H9 (cell line): ENCODE measurements at regions not wholly inside any gene's neighbourhood (a gene's known extent, or its start where the extent isn't known, plus 50 kb on each side); places are given as distances from the start of the nearest gene placed in this dataset.

Source experiments
- DNase-seq: peaks from one replicate; pipeline ENCODE4 v3.0.0-alpha.2; 2017
- H2AFZ ChIP-seq: one replicate; pipeline ENCODE4 v1.6.1; 2013; ENCODE audit warnings: mild to moderate bottlenecking, low read length, control low read depth, moderate library complexity
- H2AK5ac ChIP-seq: 2 replicates; pipeline ENCODE4 v1.6.1; 2013; ENCODE audit warnings: low read length, control low read depth, mixed read lengths; ENCODE audit not compliant: insufficient read length
- H2BK120ac ChIP-seq: one replicate; pipeline ENCODE4 v1.6.1; 2013; ENCODE audit warnings: low read depth, mild to moderate bottlenecking, low read length, control low read depth, inconsistent platforms; ENCODE audit not compliant: poor library complexity, severe bottlenecking
- H2BK12ac ChIP-seq: 2 replicates; pipeline ENCODE4 v1.6.1; 2013; ENCODE audit warnings: low read length, control low read depth, mixed read lengths, low read depth; ENCODE audit not compliant: insufficient read length
- H2BK15ac ChIP-seq: 2 replicates; pipeline ENCODE4 v1.6.1; 2013; ENCODE audit warnings: low read depth, low read length, control low read depth
- H2BK20ac ChIP-seq: one replicate; pipeline ENCODE4 v1.6.1; 2013; ENCODE audit warnings: low read depth, mild to moderate bottlenecking, low read length, control low read depth, inconsistent platforms; ENCODE audit not compliant: poor library complexity, severe bottlenecking
- H2BK5ac ChIP-seq: 2 replicates; pipeline ENCODE4 v1.6.1; 2013; ENCODE audit warnings: low read length, control low read depth, mixed read lengths; ENCODE audit not compliant: insufficient read length
- H3K14ac ChIP-seq: 2 replicates; pipeline ENCODE4 v1.6.1; 2013; ENCODE audit warnings: low read length, control low read depth; ENCODE audit not compliant: insufficient read depth
- H3K18ac ChIP-seq: 2 replicates; pipeline ENCODE4 v1.6.1; 2013; ENCODE audit warnings: low read depth, mild to moderate bottlenecking, mixed read lengths, low read length, control low read depth; ENCODE audit not compliant: insufficient read length
- H3K23ac ChIP-seq: 2 replicates; pipeline ENCODE4 v1.6.1; 2013; ENCODE audit warnings: low read length, control low read depth, mixed read lengths, low read depth; ENCODE audit not compliant: insufficient read length
- H3K23me2 ChIP-seq: 2 replicates; pipeline ENCODE4 v1.6.1; 2013; ENCODE audit warnings: low read depth, mild to moderate bottlenecking, mixed read lengths, low read length, control low read depth; ENCODE audit not compliant: insufficient read length, poor library complexity, severe bottlenecking
- H3K27ac ChIP-seq: 2 replicates; pipeline ENCODE4 v1.5.1; 2013; ENCODE audit warnings: low read length, control low read depth, mixed read lengths, low read depth; ENCODE audit not compliant: insufficient read length
- H3K27me3 ChIP-seq: 2 replicates; pipeline ENCODE4 v1.6.1; 2013; ENCODE audit warnings: low read length, control low read depth, inconsistent platforms; ENCODE audit not compliant: insufficient read depth
- H3K4ac ChIP-seq: 2 replicates; pipeline ENCODE4 v1.6.1; 2013; ENCODE audit warnings: low read depth, mild to moderate bottlenecking, control low read depth, inconsistent platforms, low read length, moderate library complexity
- H3K4me1 ChIP-seq: 2 replicates; pipeline ENCODE4 v1.6.1; 2013; ENCODE audit warnings: low read length, control low read depth, inconsistent platforms; ENCODE audit not compliant: insufficient read depth
- H3K4me2 ChIP-seq: 2 replicates; pipeline ENCODE4 v1.6.1; 2013; ENCODE audit warnings: low read length, control low read depth, mixed read lengths; ENCODE audit not compliant: insufficient read length, insufficient read depth
- H3K56ac ChIP-seq: 2 replicates; pipeline ENCODE4 v1.6.1; 2013; ENCODE audit warnings: low read depth, mild to moderate bottlenecking, mixed read lengths, low read length, control low read depth; ENCODE audit not compliant: insufficient read length
- H3K79me1 ChIP-seq: 2 replicates; pipeline ENCODE4 v1.6.1; 2013; ENCODE audit warnings: low read depth, mild to moderate bottlenecking, moderate library complexity, low read length, control low read depth, inconsistent platforms; ENCODE audit not compliant: insufficient read depth, poor library complexity, severe bottlenecking
- H3K79me2 ChIP-seq: 2 replicates; pipeline ENCODE4 v1.6.1; 2013; ENCODE audit warnings: low read length, control low read depth, inconsistent platforms; ENCODE audit not compliant: insufficient read depth
- H3K9ac ChIP-seq: 2 replicates; pipeline ENCODE4 v1.6.1; 2013; ENCODE audit warnings: low read length, control low read depth, mixed read lengths; ENCODE audit not compliant: insufficient read length; ENCODE audit errors: extremely low read depth
- H3K9me3 ChIP-seq: one replicate; pipeline ENCODE4 v1.6.1; 2013; ENCODE audit warnings: low read depth, low read length, inconsistent platforms; ENCODE audit not compliant: control insufficient read depth
- H3T11ph ChIP-seq: one replicate; pipeline ENCODE4 v1.6.1; 2013; ENCODE audit warnings: mild to moderate bottlenecking, low read length, control low read depth, inconsistent platforms
- H4K20me1 ChIP-seq: one replicate; pipeline ENCODE4 v1.6.1; 2013; ENCODE audit not compliant: control insufficient read depth, insufficient read length, insufficient read depth
- H4K5ac ChIP-seq: 2 replicates; pipeline ENCODE4 v1.6.1; 2013; ENCODE audit warnings: low read depth, mild to moderate bottlenecking, mixed read lengths, low read length, control low read depth; ENCODE audit not compliant: insufficient read length
- H4K8ac ChIP-seq: replicated peaks from 2 replicates; pipeline ENCODE4 v1.6.1; 2013; ENCODE audit warnings: low read length, control low read depth, mixed read lengths, low read depth; ENCODE audit not compliant: insufficient read length
- H4K91ac ChIP-seq: 2 replicates; pipeline ENCODE4 v1.6.1; 2013; ENCODE audit warnings: low read depth, mild to moderate bottlenecking, moderate library complexity, mixed read lengths, low read length, control low read depth; ENCODE audit not compliant: insufficient read length
- H3K27ac Mint-ChIP-seq, 3 experiments: 2 replicates in 2 of 3; 3 replicates in 1 of 3; pipeline ENCODE4 v1.8.0; 2020 to 2021; ENCODE audit warnings: mixed read lengths in 3 of 3, mild to moderate bottlenecking in 1 of 3, moderate library complexity in 1 of 3
- H3K27me3 Mint-ChIP-seq: 2 replicates; pipeline ENCODE4 v1.8.0; 2021; ENCODE audit warnings: low read depth, mild to moderate bottlenecking, moderate library complexity, mixed read lengths
- H3K36me3 Mint-ChIP-seq, 3 experiments: 2 replicates in 2 of 3; 3 replicates in 1 of 3; pipeline ENCODE4 v1.8.0; 2020 to 2021; ENCODE audit warnings: low read depth in 3 of 3, mixed read lengths in 3 of 3; ENCODE audit not compliant: insufficient read depth in 1 of 3
- H3K4me1 Mint-ChIP-seq, 2 experiments: 2 replicates each; pipeline ENCODE4 v1.8.0; 2020; ENCODE audit warnings: mixed read lengths in 2 of 2
- H3K4me3 Mint-ChIP-seq, 2 experiments: 2 replicates in 1 of 2; 3 replicates in 1 of 2; pipeline ENCODE4 v1.8.0; 2020 to 2021; ENCODE audit warnings: mild to moderate bottlenecking in 2 of 2, mixed read lengths in 2 of 2, moderate library complexity in 1 of 2
- H3K9me3 Mint-ChIP-seq, 2 experiments: 2 replicates in 1 of 2; 3 replicates in 1 of 2; pipeline ENCODE4 v1.8.0; 2020; ENCODE audit warnings: mild to moderate bottlenecking in 2 of 2, mixed read lengths in 2 of 2, moderate library complexity in 1 of 2
- WGBS: extraction: QIAGEN DNeasy Blood & Tissue Kit; methylation state at CpG from one replicate; pipeline ENCODE4 v1.1.7; 2013; ENCODE audit warnings: missing lambda C conversion rate, low lambda C conversion rate, mixed read lengths; ENCODE audit not compliant: insufficient read length; ENCODE audit errors: extremely low coverage; 5-methylcytosine and 5-hydroxymethylcytosine counted together
- TF ChIP-seq, protein P1 (sequence below): fragments of 200-600 bp; sonication (generic); conservative IDR thresholded peaks from 3 replicates; pipeline ENCODE4 v1.8.0; 2021; ENCODE audit warnings: antibody characterized with exemption, mild to moderate bottlenecking

DNA sequence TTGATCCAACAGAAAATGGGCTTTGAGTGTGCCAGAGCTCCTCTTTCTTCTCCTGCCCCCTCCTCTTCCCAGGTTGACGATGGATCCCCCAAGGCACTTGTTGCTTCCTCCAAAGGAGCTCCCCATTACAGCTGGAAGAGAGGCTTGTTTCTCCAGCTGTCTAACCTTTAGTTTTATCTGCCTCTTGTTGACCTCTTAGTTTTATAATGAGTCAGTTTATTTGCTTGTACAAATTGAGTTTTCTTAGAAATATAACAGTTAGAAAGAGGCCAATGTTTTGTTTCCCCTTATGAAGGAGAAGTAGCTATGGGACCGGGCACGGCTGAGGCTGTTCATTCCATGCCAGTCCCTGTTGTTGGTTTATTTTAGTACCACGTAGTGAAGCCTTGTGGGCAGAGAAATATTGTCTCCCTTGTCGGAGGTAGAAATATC is 158.2 kb downstream of the SPRY1 start:
- no peaks in the 10 kb centered on the region for H3K79me2 ChIP-seq
- Mint-ChIP-seq H3K27me3 (no peaks in the 10 kb centered on the region), H3K27ac (peak overlapping the region in 1 of 3 experiments; percentile 60; a peak in 1 of 7 replicates), H3K4me3 (no peak overlapping the region), H3K4me1 (peaks cover 48 to 50% of the 10 kb centered on the region in 2 experiments), H3K9me3 (peaks cover under 1 to 4% of the 10 kb centered on the region in 2 experiments; a peak in 3 of 5 replicates), H3K36me3 (peaks cover under 1 to 4% (median 2%) of the 10 kb centered on the region in 3 experiments; a peak in 3 of 7 replicates)
- no peaks in the 10 kb centered on the region for H4K20me1 ChIP-seq
- no peak overlapping the region for H4K5ac ChIP-seq
- H3K23me2 ChIP-seq: no peaks in the 10 kb centered on the region
- TF ChIP-seq, protein P1, sequence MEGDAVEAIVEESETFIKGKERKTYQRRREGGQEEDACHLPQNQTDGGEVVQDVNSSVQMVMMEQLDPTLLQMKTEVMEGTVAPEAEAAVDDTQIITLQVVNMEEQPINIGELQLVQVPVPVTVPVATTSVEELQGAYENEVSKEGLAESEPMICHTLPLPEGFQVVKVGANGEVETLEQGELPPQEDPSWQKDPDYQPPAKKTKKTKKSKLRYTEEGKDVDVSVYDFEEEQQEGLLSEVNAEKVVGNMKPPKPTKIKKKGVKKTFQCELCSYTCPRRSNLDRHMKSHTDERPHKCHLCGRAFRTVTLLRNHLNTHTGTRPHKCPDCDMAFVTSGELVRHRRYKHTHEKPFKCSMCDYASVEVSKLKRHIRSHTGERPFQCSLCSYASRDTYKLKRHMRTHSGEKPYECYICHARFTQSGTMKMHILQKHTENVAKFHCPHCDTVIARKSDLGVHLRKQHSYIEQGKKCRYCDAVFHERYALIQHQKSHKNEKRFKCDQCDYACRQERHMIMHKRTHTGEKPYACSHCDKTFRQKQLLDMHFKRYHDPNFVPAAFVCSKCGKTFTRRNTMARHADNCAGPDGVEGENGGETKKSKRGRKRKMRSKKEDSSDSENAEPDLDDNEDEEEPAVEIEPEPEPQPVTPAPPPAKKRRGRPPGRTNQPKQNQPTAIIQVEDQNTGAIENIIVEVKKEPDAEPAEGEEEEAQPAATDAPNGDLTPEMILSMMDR: no peak
- no peak overlapping the region for H4K8ac ChIP-seq
- no peak overlapping the region for H2BK5ac ChIP-seq
- no peak overlapping the region for H2BK20ac ChIP-seq
- no peaks in the 10 kb centered on the region for H3K9me3 ChIP-seq
- H3K4ac ChIP-seq: no peak overlapping the region
- H2AFZ ChIP-seq: no peak overlapping the region
- peaks cover 3% of the 10 kb centered on the region; the same call in 1 of the 2 replicates for H3K4me1 ChIP-seq
- H3K4me2 ChIP-seq: no peak overlapping the region
- H3K56ac ChIP-seq: no peak overlapping the region
- H2BK15ac ChIP-seq: no peak overlapping the region
- no peaks in the 10 kb centered on the region for H3K27me3 ChIP-seq
- H3K14ac ChIP-seq: no peak overlapping the region
- no CpG with 5 or more reads among the region's 5 CpGs for WGBS
- no peak for DNase-seq
- no peak overlapping the region for H2BK12ac ChIP-seq
- H3K23ac ChIP-seq: no peak overlapping the region
- no peak overlapping the region for H4K91ac ChIP-seq
- no peak overlapping the region for H2AK5ac ChIP-seq
- no peak overlapping the region for H3K9ac ChIP-seq
- no peak overlapping the region for H2BK120ac ChIP-seq
- H3K27ac ChIP-seq: no peak overlapping the region
- no peaks in the 10 kb centered on the region for H3K79me1 ChIP-seq
- no peak overlapping the region for H3K18ac ChIP-seq
- H3T11ph ChIP-seq: no peak overlapping the region
